Upper lobe of right lung (tissue), 1 donor: ENCODE measurements at regions not wholly inside any gene's neighbourhood (a gene's known extent, or its start where the extent isn't known, plus 50 kb on each side); places are given as distances from the start of the nearest gene placed in this dataset.

Experiments used
- ATAC-seq: fragments of 200-7000 bp; cut with Tn5 transposase; one replicate; pipeline ENCODE4 v1.9.1; 2020; ENCODE audit warnings: mild to moderate bottlenecking, moderate library complexity
- DNase-seq: peaks from one replicate; pipeline ENCODE4 v3.0.0-alpha.2; 2020
- H3K27ac ChIP-seq: fragments of 200-600 bp; one replicate; pipeline ENCODE4 v1.8.0; 2022
- H3K27me3 ChIP-seq: fragments of 200-600 bp; one replicate; pipeline ENCODE4 v1.8.0; 2022; ENCODE audit warnings: mild to moderate bottlenecking
- H3K36me3 ChIP-seq: fragments of 200-600 bp; one replicate; pipeline ENCODE4 v1.8.0; 2022
- H3K4me1 ChIP-seq: fragments of 200-600 bp; one replicate; pipeline ENCODE4 v1.8.0; 2022
- H3K4me3 ChIP-seq: fragments of 200-600 bp; one replicate; pipeline ENCODE4 v1.8.0; 2022; ENCODE audit warnings: mild to moderate bottlenecking
- H3K9me3 ChIP-seq: fragments of 200-600 bp; one replicate; pipeline ENCODE4 v1.8.0; 2022
- CTCF ChIP-seq: fragments of 200-600 bp; IDR thresholded peaks from one replicate; pipeline ENCODE4 v1.8.0; 2022; ENCODE audit warnings: antibody characterized with exemption
- intact Hi-C: fragments of 100-400 bp; cut with DNase I; formaldehyde crosslinking; loops from one replicate; pipeline ENCODE4 v1.11.0; 2022
- donor health status: DM: no; HTN: yes; CAD: no; lungs with severe emphysema.

- no peak overlapping the region for H3K4me3 ChIP-seq
- H3K4me1 ChIP-seq = no peaks in the 10 kb centered on the region
- intact Hi-C loops = no loop called here
- no peaks in the 10 kb centered on the region for H3K27me3 ChIP-seq
- TF ChIP-seq CTCF = no peak
- DNase-seq (no peak), ATAC-seq (no peak)
- peak overlapping the region; percentile 12 for H3K27ac ChIP-seq
- H3K9me3 ChIP-seq = no peaks in the 10 kb centered on the region
- no peaks in the 10 kb centered on the region for H3K36me3 ChIP-seq
Measured at GRCh38 chr4:121216461-121216860, 52.3 kb upstream of the TNIP3 start.

GRCh38 chr4:121213940-121214339, 49.8 kb upstream of the TNIP3 start:
- Histone ChIP-seq H3K36me3 (no peaks in the 10 kb centered on the region), H3K27ac (no peak overlapping the region), H3K9me3 (no peaks in the 10 kb centered on the region), H3K4me1 (no peaks in the 10 kb centered on the region), H3K4me3 (no peak overlapping the region), H3K27me3 (no peaks in the 10 kb centered on the region)
- TF ChIP-seq CTCF = no peak
- intact Hi-C loops = no loop called here
- DNase-seq = no peak
- ATAC-seq = no peak
